ENCODE measurements at regions not wholly inside any gene's neighbourhood (a gene's known extent, or its start where the extent isn't known, plus 50 kb on each side); places are given as distances from the start of the nearest gene placed in this dataset.

DNA sequence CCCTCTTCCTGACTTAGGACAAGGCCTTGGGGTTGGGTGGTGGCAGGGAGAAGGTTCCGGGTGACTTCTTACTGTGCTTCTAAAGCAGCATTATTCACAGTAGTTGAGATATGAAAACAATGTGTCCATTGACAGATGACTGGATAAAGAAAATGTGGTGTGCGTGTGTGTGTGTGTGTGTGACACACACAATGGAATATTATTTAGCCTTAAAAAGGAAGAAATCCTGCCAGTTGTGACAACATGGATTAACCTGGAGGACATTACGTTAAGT lies 128.1 kb upstream of the RASGRP1 start:
- Mint-ChIP-seq H3K27ac (no peak overlapping the region), H3K4me3 (no peak overlapping the region), H3K9me3 (no peaks in the 10 kb centered on the region), H3K36me3 (no peaks in the 10 kb centered on the region), H3K4me1 (ENCODE audit: unreplicated experiment) (peaks cover 7% of the 10 kb centered on the region), H3K27me3 (peaks cover 8% of the 10 kb centered on the region)
- TF ChIP-seq, protein P1, sequence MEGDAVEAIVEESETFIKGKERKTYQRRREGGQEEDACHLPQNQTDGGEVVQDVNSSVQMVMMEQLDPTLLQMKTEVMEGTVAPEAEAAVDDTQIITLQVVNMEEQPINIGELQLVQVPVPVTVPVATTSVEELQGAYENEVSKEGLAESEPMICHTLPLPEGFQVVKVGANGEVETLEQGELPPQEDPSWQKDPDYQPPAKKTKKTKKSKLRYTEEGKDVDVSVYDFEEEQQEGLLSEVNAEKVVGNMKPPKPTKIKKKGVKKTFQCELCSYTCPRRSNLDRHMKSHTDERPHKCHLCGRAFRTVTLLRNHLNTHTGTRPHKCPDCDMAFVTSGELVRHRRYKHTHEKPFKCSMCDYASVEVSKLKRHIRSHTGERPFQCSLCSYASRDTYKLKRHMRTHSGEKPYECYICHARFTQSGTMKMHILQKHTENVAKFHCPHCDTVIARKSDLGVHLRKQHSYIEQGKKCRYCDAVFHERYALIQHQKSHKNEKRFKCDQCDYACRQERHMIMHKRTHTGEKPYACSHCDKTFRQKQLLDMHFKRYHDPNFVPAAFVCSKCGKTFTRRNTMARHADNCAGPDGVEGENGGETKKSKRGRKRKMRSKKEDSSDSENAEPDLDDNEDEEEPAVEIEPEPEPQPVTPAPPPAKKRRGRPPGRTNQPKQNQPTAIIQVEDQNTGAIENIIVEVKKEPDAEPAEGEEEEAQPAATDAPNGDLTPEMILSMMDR (conservative IDR thresholded peaks at IDR 0.05) = no peak
- DNase-seq (ENCODE audit: extremely low spot score, unreplicated experiment) = no peak

DNA sequence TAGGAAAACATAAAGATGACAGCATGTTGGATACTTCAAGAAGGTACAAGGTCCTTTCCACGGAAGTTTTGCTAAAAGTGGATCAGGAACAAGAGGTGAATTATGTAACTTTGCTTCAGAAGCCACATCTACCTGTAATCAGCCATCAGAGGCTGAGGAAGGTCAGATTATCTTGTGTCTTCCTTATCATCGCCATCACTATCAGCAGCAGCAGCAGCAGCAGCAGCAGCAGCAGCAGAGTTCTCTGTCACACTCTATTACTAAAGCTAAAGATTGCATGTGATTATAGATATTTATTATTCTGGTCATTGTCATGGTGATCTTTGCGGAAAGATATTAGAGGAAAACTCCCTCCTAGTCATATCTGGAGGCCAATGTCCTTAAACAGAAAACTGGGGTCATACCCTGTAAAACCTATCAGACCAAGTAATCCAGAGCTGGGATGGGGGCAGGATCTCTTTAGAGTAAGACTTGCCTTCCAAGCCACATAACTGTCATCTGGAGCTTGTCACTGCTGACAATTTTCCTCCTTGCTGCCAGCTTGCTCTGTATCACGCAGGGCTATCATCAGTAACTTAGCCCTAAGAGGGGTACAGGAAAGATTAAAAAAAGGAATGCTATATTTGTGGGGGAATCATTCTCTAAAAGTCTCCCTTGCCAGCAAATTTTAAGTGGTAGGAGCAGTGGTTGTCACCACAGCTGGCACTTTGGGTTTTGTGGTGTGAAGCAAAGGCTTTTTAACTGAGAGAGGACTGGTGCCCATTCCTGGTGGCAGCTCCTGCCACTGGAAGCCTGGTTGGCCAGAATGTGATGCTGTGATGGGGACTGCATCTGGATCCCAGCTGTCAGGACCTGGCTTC lies 130.9 kb upstream of the RASGRP1 start:
- no peak overlapping the region for H3K4me3 Mint-ChIP-seq
- H3K27me3 Mint-ChIP-seq = peaks cover 8% of the 10 kb centered on the region
- no peaks in the 10 kb centered on the region for H3K4me1 Mint-ChIP-seq (ENCODE audit: unreplicated experiment)
- H3K27ac Mint-ChIP-seq = no peak overlapping the region
- no peaks in the 10 kb centered on the region for H3K9me3 Mint-ChIP-seq
- TF ChIP-seq, protein P1 (conservative IDR thresholded peaks at IDR 0.05) = no peak
- no peak for DNase-seq (ENCODE audit: extremely low spot score, unreplicated experiment)
- no peaks in the 10 kb centered on the region for H3K36me3 Mint-ChIP-seq

DNA sequence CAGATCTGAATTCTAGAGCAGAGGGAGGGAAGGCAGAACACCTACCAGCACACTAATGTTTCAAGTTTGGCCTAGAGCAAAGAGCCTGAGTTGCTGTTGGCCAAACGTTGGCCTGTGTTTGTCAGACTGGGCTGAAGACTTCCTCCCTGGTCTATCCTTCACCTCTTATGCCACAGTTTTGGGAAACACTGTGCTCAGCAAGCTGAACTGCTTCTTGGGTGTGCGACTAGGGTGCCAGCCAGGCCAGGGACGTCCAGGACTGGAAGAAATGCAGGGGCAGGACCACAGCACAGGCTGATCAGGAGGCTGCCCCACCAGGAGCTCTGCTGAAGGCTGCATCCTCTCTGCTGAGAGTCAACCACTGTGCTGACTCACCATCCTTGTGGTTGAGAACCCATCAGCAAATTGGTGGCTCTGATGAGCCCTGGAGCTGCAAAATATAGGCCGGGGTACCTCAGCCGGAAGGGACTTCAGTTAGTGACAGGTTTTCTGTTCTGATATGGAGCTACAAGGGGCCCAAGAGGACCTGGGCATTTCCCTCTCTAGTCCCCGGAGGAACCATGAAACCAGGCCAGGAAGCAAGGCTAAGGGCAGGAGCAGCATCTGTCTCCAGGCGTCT lies 131.6 kb upstream of the RASGRP1 start:
- H3K9me3 Mint-ChIP-seq = no peaks in the 10 kb centered on the region
- DNase-seq (ENCODE audit: extremely low spot score, unreplicated experiment) = no peak
- H3K36me3 Mint-ChIP-seq = no peaks in the 10 kb centered on the region
- peaks cover 8% of the 10 kb centered on the region for H3K27me3 Mint-ChIP-seq
- no peak overlapping the region for H3K27ac Mint-ChIP-seq
- H3K4me1 Mint-ChIP-seq (ENCODE audit: unreplicated experiment) = no peaks in the 10 kb centered on the region
- H3K4me3 Mint-ChIP-seq = no peak overlapping the region
- TF ChIP-seq, protein P1 (conservative IDR thresholded peaks at IDR 0.05) = no peak

DNA sequence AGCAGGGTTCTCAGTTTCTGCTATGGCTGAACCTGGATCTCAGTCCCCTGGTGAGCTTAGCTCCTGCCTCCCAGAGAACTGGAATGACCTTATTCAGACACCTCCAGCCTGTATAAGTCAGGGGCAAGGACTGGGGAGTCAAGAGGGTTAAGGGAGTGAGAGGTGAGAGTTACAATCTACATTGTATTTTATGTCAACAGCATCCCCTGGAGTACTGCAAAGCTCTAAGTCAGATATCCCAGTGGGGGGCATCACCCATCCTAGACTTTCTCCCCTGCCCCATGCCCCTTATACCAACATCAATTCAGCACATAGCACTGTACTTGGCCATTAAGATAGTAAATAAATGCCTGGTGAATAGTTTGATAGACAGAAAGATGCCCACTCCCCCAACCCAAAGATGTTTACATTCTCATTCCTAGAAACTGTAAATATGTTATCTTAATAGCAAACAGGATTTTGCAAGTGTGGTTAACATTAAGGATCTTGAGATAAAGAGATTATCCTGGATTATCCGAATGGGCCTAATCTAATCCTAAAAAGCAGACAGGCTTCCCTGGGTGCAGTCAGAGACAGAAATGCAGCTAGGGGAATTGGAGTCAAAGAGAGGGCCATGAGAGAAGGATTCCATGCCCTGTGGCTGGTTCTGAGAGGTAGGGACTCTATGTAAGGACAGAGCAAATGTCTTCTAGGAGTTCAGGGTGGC lies 132.3 kb upstream of the RASGRP1 start:
- peaks cover 8% of the 10 kb centered on the region for H3K27me3 Mint-ChIP-seq
- no peaks in the 10 kb centered on the region for H3K9me3 Mint-ChIP-seq
- no peak overlapping the region for H3K4me3 Mint-ChIP-seq
- peaks cover 2% of the 10 kb centered on the region for H3K4me1 Mint-ChIP-seq (ENCODE audit: unreplicated experiment)
- no peak overlapping the region for H3K27ac Mint-ChIP-seq
- H3K36me3 Mint-ChIP-seq = no peaks in the 10 kb centered on the region
- TF ChIP-seq, protein P1 (conservative IDR thresholded peaks at IDR 0.05) = no peak
- no peak for DNase-seq (ENCODE audit: extremely low spot score, unreplicated experiment)

DNA sequence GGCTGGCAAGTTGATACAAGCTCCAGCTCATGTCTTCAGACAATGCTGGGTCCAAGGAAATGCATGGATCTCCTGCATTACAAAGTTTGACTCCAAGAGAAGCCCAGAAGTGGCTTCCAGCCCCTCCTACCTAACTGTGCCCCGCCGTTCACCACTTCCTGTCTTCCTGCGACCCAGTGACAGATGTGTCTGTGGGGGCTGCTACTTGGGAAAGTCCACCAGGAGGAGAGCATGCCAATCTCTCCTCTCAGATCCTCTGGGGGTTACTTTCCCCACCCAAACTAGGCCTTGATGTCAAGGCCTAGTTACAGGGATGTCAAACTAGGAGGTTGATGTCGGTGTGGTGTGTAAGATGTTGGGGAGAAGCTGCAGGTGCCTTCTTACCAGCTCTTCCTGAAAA lies 133.6 kb upstream of the RASGRP1 start:
- DNase-seq (ENCODE audit: extremely low spot score, unreplicated experiment) = no peak
- Mint-ChIP-seq H3K36me3 (no peaks in the 10 kb centered on the region), H3K4me1 (ENCODE audit: unreplicated experiment) (peaks cover 7% of the 10 kb centered on the region), H3K27me3 (peaks cover 8% of the 10 kb centered on the region), H3K4me3 (no peak overlapping the region), H3K27ac (no peak overlapping the region), H3K9me3 (no peaks in the 10 kb centered on the region)
- TF ChIP-seq, protein P1 (conservative IDR thresholded peaks at IDR 0.05) = no peak
